ENCODE measurements at regions not wholly inside any gene's neighbourhood (a gene's known extent, or its start where the extent isn't known, plus 50 kb on each side); places are given as distances from the start of the nearest gene placed in this dataset.

DNA sequence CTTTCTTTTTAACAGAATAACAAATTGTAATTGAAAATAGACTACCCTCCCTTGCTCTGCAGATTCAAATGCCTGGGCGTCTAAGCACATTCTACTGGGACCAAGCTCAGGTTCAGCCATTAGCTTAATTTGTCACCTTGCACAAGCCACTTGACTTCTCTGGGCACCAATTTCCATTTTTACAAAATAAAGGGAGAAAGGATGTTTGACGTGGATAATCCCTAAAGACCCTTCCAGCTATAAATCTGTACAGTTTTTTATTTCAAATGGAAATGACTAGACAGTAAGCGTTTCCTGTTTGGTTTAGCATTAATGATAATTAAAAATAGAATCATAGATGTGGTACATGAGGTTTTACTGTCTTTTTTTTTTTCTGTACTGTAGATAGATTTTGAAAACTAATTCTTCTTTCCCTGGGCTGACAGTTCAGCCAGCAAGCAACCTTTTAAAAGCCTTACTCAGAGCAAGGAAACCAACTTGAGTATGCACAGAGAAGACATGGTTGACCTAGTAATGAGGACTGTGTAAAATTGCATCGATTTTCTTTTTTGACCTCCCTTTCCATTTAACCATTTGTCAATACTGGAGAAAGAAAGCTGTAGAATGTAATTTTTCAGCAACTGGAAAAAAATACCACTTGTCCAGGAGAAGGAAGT lies 1329.5 kb upstream of the CDH8 start:
- no peak for DNase-seq (ENCODE audit: low spot score)

DNA sequence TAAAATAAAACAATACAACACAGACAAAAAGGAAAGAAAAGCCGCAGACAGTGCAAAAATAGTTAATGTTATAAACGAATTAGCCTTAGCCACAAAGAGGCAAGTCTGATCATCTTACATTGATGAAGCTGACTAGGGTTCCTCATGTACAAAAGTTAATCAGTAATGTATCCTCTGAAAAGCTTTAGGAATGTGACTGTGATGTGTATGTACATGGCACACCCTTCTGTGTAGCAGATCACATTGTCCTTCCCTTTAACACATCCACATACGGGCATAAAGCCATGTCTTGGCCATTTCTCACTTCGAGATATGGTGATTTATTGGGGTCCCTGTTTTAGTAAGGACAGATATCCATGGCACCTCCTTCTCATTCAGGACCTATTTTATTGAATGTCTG lies 1327.5 kb upstream of the CDH8 start:
- no peak for DNase-seq (ENCODE audit: low spot score)

DNA sequence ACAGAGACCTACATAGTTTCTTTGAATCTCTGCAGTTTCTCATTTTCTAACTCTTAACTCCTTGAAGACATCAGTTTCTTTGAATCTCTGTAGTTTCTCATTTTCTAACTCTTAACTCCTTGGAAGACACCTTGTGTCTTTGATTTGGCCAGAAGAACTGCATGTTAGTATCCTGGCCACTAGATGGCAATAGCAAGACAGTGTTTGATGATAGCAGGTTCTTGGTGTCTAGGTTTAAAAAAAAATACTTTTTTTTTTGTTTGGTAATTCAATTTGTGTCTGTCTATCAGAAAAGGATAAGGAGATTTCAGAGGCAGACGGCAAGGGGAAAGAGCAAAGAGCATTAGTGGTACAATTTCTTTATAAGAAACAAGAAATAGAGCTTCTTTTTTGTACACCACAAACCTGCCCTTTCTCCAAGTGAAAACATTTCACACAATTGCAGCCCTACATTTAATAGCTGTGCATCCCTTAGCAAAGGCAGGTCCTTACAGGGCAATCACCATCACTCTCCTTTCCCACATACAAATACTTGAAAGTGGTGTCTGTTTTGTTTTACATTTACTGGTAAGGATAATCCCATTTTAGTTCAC lies 1324.9 kb upstream of the CDH8 start:
- DNase-seq (ENCODE audit: low spot score): peak; percentile 6

DNA sequence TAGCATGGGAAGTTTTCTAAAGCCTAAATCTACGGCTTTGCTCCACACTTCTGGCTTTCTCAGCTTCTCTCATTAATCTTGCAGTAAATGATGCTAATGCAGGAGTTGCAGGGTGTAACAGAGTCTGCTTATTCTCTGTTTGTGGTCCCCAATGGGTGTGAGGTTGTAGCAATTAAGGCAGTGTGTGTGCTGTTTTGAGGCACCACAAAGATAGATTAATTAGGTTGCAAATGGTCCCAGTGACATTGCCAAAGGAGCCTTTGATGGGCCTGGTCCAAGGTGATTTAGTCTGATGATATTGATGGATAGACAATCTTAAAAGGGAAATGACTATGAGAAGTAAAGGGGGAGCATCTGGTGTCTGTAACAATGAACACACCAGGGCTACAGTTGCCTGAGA lies 1313.7 kb upstream of the CDH8 start:
- DNase-seq (ENCODE audit: low spot score): no peak

DNA sequence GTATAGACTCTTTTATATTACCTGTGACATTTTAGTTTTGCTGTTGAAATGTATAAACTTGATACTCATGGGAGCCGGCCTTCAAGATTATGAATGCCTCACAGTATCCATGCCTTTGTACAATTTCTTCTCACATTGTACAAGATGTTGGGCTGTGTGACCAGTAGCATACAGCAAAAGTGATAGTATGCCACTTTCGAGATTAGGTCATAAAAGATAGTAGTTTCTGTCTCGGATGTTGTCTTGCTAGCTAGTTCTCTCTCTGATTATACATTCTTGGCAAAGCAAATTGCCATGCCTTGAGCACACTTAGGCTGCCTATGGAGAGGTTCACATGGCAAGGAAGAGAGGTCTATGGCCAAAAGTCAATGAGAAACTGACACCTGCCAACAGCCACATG lies 1309.8 kb upstream of the CDH8 start:
- DNase-seq (ENCODE audit: low spot score): no peak

DNA sequence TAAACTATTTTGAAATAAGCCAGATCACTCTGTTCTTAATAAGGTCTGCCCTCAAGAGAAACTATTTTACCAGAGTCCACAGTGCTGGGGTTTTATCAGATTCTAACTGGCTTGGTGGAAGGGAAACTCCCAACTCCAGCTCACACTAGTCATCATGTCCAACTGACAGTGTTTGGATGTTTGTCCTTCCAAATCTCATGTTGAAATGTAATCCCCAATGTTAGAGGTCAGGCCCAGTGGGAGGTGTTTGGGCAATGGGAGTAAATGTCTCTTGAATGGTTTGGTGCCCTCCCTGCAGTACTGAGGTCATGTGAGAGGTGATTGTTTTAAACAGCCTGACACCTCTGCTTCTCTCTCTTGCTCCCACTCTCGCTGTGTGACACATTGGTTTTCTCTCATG lies 1301.0 kb upstream of the CDH8 start:
- DNase-seq (ENCODE audit: low spot score): no peak

DNA sequence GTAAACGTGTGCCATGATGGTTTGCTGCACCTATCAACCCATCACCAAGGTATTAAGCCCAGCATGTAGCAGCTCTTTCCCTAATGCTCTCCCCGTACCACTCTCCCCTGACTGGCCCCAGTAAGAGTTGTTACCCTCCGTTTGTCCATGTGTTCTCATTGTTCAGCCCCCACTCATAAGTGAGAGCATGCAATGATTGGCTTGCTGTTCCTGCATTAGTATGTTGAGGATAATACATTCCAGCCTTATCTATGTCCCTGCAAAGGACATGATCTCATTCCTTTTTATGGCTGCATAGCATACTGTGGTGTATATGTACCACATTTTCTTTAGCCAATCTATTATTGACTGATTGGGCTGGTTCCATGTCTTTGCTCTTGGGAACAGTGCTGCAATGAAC lies 1294.9 kb upstream of the CDH8 start:
- no peak for DNase-seq (ENCODE audit: low spot score)

DNA sequence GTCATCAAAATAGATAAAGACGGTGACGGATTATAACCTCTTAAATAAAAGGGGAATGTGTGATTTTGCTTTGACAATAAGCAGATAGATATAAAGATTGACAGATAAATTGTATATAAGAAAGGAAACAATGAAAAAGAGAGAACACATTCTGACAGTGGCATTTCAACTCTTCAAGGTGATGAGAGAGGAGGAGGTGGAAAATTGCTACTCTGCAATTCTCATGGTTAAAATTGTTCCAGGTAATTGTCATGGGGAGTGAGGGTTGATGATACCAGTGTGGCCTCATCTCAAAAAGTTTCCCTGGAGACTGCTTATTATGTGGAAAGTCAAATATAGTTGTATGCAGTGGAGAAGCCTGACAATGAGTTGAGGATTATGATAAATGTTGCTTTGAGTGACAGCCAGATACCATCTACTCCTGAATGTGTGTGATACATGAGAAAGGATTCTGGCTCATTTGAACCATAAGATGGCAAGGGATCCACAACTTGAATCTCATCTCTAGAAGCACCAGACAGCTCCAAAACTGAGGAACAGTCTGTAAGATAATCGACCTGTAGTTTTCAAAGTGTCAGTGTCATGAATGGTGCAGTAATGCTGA lies 1290.6 kb upstream of the CDH8 start:
- no peak for DNase-seq (ENCODE audit: low spot score)

DNA sequence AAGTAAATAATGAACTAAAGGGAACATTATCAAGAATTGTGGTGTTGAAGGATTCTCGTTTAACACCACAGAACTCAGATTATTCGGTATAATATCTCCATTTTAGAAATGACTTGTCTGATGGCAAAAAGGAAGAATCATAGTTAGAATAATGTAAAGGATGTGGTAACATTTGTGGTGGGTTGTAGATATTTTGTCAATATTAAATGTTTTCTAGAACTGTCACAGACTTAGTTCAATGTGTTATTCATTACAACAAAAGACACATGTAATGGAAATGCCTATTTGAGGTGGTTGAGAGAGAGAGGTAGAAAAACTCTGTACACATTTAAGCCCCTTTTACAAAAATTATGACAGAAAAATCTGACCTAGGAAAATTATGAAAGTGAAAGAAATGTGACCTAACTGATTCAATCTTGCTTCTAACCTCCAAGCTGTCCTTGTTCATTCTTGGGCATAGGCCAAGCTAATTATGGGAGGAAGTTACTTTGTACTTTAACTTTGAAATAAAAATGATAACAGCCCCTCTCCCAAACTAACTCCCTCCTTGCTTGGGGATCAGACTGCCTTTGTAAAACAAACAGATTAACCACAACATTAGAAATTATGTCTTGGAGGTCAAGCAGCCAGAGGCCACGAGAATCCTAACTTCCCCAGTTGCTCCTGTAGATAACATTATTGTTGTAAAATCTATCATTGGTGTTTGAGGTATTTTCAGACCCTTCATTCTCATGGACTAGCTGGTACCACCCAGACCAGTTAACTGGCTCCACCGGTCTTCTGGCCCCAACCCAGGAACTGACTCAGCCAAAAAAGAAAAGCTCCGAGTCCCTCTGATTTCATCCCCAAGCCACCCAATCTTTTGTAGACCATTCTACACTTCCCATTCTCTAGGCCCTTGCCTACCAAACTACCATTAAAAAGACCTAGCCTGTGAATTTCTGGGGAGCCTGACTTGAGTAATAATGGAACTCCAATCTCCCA lies 1287.8 kb upstream of the CDH8 start:
- DNase-seq (ENCODE audit: low spot score): no peak

DNA sequence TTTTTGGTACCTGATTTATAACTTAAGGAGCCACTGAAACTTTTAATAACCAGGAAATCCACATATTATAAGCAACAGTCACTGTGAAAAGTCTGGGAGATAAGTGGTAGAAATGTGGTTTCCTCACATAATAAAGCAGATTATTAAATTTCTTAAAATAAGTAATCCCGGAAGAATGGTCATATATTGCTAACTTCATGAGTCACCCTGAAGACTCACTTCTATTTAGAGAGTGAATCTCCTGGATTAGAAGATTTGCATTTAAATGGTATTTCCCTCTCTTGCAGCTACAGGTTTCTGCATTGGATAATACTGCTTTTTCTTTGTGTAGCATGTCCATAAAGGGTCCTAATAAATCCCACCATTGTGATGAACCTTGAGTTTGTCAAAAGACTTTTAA lies 1286.8 kb upstream of the CDH8 start:
- no peak for DNase-seq (ENCODE audit: low spot score)

DNA sequence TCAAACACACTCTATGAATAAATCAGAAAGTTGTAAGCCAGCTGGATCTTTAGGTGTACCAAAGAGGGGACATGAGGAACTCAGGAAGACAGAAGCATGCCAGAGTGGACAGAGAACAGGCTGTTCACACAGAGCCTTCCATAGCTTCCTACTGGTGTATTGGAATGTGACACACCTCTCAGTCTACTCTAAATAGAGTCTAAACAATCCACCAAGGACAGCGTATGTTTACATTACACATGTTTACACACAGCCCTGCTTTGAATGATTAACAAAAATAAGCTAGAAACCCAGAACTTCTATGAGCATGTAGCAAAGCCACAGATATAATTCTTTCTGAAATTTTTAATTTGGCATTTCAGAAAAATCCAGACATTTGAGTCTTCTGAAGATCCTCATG lies 1279.0 kb upstream of the CDH8 start:
- DNase-seq (ENCODE audit: low spot score): no peak

DNA sequence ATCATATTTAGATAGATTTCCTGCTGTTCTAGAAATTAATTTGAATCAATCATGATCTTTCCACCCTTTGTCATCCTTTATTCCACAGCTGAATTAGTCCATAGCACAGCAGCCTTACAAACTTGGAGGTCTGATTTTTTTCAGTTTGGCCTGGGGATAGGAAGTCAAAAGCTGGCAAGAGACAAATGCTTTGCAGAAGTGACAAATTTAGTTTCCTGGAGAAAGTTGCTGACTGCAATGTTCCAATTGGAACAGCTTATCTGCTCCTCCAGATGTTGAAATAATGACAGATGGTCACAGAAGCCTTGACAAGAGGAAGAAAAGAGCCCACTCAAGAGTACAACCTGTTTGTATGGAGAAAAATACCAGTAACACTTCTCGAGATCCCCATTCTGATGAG lies 1276.1 kb upstream of the CDH8 start:
- no peak for DNase-seq (ENCODE audit: low spot score)

DNA sequence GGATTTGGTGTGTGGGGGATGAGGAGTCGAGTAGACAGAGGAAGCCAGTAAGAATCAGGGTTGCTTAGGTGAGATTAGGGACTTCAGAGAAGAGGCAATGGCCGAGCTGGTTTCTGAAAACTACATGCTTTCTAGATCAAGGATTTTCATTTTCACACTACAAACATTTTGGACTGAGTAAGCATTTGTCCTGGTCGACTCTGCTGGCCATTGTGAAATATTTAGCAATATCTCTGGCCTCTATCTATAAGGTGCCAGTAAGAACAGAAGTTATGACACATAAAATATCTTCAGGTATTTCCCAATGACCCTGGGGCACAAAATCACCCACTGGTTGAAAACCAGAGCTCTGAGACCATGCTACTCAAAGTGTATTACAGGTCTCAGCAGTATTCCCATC lies 1275.1 kb upstream of the CDH8 start:
- no peak for DNase-seq (ENCODE audit: low spot score)

DNA sequence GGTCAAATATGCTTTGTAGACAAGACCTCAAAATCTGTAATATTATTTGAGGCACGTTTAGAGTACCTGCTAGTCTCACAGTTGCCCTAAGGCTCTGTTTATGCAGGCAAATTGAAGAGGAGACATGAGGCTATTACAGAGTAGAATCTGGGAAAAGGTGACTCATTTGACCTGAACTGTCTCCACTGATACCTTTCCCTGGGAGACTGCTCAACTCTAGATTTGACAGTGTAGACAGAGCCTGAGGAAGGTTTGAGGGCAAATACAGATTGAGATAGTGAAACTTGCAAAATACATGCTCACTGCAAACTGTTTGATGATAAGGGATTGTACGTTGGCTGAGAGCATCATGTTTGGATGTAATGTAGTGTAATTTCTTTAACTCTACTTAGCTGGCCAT lies 1266.6 kb upstream of the CDH8 start:
- no peak for DNase-seq (ENCODE audit: low spot score)

DNA sequence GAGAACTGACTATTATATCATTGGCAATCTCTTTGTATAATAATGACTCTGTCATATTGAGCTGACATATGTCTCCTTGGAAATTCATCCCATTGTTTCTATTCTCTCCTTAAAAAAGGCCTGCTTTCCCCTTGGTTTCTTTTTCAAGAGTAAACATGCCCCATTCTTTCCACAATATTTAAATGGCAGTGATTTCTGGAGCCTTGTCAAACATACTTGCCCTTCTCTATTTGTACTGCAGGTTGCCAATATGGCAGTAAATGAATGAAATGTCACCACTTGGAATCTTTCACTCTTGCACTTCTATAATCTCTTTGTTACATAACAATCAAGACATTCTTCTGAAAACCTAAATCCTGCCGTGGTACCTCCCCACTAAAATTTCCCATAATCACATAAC lies 1265.1 kb upstream of the CDH8 start:
- no peak for DNase-seq (ENCODE audit: low spot score)

DNA sequence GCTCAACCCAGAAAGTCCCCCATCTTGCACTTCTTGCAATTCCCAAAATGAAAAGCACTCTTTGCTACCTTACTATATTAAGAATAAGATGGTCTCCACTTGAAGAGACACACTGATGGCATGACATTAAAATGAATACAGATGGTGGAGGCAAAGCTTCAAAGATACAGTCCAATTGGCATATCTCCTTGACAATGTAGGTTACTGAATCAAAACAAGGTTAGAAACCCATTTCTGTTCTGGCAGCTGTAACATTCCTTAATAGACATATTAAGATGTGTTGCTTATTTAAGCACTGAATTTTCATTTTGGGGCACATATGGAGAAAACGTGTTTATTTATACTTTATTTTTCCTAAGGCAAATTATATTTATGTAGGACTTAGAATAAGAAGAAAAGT lies 1262.8 kb upstream of the CDH8 start:
- DNase-seq (ENCODE audit: low spot score): no peak

DNA sequence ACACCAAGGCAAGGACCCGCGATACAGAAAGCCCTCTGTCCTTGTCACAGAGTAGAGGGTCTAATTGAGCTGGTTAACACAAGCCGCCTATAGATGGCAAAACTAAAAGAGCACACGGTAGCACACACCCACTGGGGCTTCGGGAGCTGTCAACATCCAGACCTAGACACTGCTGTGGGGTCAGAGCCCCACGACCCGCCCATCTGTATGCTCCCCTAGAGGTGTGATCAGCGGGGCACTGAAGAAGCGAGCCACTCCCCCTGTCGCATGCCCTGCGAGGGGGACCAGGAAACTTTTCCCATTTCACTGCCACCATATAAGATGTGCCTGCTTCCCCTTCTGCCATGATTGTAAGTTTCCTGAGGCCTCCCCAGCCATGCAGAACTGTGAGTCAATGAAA lies 1255.8 kb upstream of the CDH8 start:
- DNase-seq (ENCODE audit: low spot score): no peak

DNA sequence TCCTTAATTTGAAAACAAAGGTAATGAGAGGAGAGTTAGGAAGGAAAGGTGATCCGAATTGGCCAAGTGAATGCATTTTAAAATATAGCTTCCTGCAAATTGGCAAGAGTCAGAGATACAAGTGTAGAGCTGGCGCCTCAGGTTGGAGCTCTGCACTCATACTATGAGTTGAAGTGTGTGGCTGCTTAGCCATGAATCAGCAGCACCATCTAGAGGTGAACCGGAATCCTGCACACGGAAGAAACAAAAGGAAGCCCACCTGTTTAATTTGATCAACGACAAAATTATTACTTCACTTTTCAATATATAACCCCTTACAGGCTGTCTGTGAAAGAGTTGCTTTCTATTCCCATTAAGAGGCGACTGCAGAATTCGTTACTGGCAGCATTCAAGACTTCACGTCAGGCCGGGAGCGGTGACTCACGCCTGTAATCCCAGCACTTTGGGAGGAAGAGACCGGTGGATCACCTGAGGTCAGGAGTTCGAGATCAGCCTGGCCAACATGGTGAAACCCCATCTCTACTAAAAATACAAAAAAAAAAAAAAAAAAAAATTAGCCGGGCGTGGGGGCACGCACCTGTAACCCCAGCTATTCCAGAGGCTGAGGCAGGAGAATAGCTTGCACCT lies 1253.7 kb upstream of the CDH8 start:
- DNase-seq (ENCODE audit: low spot score): no peak

DNA sequence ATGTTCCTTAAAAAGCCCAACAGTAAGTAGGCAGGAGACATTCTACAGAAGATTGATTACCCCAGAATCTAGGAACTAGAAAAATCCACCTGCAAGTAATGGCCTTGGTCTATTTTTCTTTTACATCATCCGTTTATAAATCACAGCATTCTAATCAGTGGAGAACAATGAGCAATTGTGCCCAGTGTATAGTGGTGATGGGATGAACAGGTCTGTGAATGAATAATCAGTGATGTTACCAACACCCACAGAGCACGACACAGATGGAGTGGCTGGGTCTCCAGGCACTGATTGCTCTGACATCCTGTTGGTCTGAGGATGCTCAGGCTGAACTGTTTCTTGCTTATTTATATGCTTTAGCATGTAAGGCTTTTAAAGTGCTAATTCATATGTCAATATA lies 1251.2 kb upstream of the CDH8 start:
- no peak for DNase-seq (ENCODE audit: low spot score)

DNA sequence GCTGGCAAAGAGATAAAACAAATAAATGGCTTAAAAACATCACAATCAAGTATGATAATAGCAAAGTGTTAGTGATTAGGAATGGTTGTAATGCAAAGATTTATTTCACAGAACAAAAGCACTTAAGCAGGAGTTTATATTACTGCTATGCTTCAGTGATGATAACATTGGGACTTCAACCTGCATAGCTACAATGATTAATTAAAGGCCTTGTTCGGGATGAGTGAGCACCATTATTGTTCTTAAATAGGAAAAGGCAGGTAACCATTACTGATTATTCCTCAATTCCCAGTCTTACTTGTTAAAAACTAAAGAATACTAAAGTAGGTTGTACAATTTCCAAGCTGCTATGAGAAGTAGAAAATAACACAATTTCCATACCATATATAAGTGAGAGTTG lies 1247.5 kb upstream of the CDH8 start:
- DNase-seq (ENCODE audit: low spot score): no peak

DNA sequence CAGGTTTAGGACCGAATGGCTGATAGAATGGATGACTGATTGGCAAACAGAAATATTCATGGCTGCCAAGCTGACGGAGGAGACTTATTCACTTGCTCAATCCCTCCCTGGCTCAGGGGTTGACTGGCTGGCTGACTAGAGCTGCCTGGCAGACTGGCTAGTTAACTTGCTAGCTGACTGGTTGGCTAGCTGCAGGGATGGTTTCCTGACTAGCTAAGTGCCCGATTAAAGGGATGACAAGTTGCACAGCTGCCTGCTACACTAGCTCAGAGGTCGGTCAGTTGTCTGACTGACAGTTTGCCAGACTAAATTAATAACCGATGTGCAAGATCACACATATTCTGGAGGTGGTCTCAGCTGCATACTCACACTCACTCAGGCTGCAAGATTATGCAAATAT lies 1208.4 kb upstream of the CDH8 start:
- no peak for DNase-seq (ENCODE audit: low spot score)

DNA sequence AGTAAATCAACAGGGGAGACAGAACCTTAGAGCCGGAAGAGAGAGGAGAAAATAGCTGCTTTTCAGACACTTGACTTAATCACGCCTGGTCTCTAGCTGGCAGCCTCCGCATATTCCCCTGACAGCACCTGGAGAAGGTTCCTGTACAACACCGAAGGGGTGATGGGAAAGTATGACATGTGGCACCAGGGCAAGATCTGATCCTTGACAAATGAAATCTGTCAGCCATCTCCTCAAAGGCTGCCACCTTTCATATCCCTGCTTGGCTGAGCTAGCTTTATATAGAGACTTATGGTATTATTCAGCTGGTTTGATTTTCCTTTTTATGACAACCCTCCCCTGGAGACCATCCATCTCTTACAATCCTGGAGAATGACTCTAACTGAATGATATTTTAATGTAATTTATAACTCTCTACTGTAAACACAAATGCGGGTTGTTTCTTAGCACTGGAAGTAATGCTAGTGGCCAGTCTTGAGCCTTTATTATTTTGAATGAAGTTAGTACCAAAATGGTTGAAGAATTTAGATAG lies 1205.3 kb upstream of the CDH8 start:
- DNase-seq (ENCODE audit: low spot score): no peak

Data from hematopoietic multipotent progenitor cell treated with erythropoietin and hydrocortisone succinate and interleukin-3 and kit ligand, for 17 days (in vitro differentiated cells).